K562 (cell line): ENCODE measurements at regions not wholly inside any gene's neighbourhood (a gene's known extent, or its start where the extent isn't known, plus 50 kb on each side); places are given as distances from the start of the nearest gene placed in this dataset.

Source experiments
- ATAC-seq: fragments of 200-7000 bp; cut with Tn5 transposase; 3 replicates; pipeline ENCODE4 v1.9.1; 2020; ENCODE audit warnings: moderate library complexity
- BruUV-seq: library from RNA; stranded (reverse); fragments of 400-500 nt; replicated peaks from 2 replicates; lab custom pipeline; 2021; lab: Mats Ljungman, UMichigan
- CTCF ChIA-PET: fragments of 300-600 bp; formaldehyde crosslinking; extraction: SDS; loops from one replicate; lab custom pipeline; 2021; ENCODE audit warnings: low intra/inter-chr PET ratio; lab: Yijun Ruan, JAX
- POLR2A ChIA-PET: fragments of 300-600, 350-650 bp; sonication (Branson Sonifier 250); formaldehyde crosslinking; extraction: SDS; loops from one replicate; lab custom pipeline; 2021; ENCODE audit warnings: antibody characterized with exemption, inconsistent platforms; lab: Yijun Ruan, JAX
- DNase-seq, 4 experiments: peaks; one replicate each; pipeline versions ENCODE4 v3.0.0 to v3.0.0-alpha.2; 2011 to 2018; ENCODE audit warnings: low spot score in 3 of 4, mixed read lengths in 3 of 4; ENCODE audit errors: extremely low read depth in 1 of 4
- FAIRE-seq: peaks from 2 replicates; lab custom pipeline; 2011; peaks lifted over from hg19 to GRCh38; lab: Jason Lieb, UNC
- H2AFZ ChIP-seq: 2 replicates; pipeline ENCODE4 v1.6.0; 2011; ENCODE audit warnings: low read depth, low read length, control low read depth, inconsistent platforms
- H3K27ac ChIP-seq: fragments of 200-600 bp; 3 replicates; pipeline ENCODE4 v1.8.0; 2011; ENCODE audit warnings: low read depth, mild to moderate bottlenecking, control low read depth, inconsistent platforms, low read length, moderate library complexity, mixed read lengths; ENCODE audit errors: extremely low read depth
- H3K27me3 ChIP-seq, 2 experiments: fragments of 300-600 bp in 1 of 2; 2 replicates in 1 of 2; 3 replicates in 1 of 2; pipeline versions ENCODE4 v1.6.0 to v1.8.0; 2011; ENCODE audit warnings: inconsistent platforms in 2 of 2, low read length in 2 of 2, mild to moderate bottlenecking in 1 of 2, mixed read lengths in 1 of 2, moderate library complexity in 1 of 2; ENCODE audit not compliant: control insufficient read depth in 2 of 2, insufficient read depth in 2 of 2
- H3K36me3 ChIP-seq: fragments of 300-600 bp; 3 replicates; pipeline ENCODE4 v1.8.0; 2011; ENCODE audit warnings: mild to moderate bottlenecking, low read length, inconsistent platforms; ENCODE audit not compliant: control insufficient read depth, insufficient read depth
- H3K4me1 ChIP-seq, 2 experiments: fragments of 200-600 bp in 1 of 2; replicated peaks in 1 of 2; 2 replicates in 1 of 2; 3 replicates in 1 of 2; pipeline versions ENCODE4 v1.5.1 to v1.8.0; 2011; ENCODE audit warnings: inconsistent platforms in 2 of 2, low read length in 2 of 2, mild to moderate bottlenecking in 1 of 2, mixed read lengths in 1 of 2, moderate library complexity in 1 of 2; ENCODE audit not compliant: control insufficient read depth in 2 of 2, insufficient read depth in 2 of 2
- H3K4me2 ChIP-seq: 2 replicates; pipeline ENCODE4 v1.6.1; 2011; ENCODE audit warnings: low read length, control low read depth, inconsistent platforms, mixed read lengths; ENCODE audit not compliant: insufficient read depth
- H3K4me3 ChIP-seq: fragments of 200-600 bp; sonication (generic), shearing (Covaris generic); 2 replicates; pipeline ENCODE4 v1.5.1; 2016; ENCODE audit warnings: control low read depth, inconsistent platforms
- H3K79me2 ChIP-seq: fragments of 200-600 bp; 3 replicates; pipeline ENCODE4 v1.8.0; 2011; ENCODE audit warnings: low read length, inconsistent platforms; ENCODE audit not compliant: control insufficient read depth, insufficient read depth
- H3K9ac ChIP-seq, 2 experiments: 2 replicates each; pipeline versions ENCODE4 v1.6.0 to v1.6.1; 2011; ENCODE audit warnings: low read depth in 2 of 2, low read length in 2 of 2, control low read depth in 1 of 2, inconsistent platforms in 1 of 2, mild to moderate bottlenecking in 1 of 2, mixed read lengths in 1 of 2; ENCODE audit not compliant: insufficient read depth in 1 of 2
- H3K9me1 ChIP-seq: one replicate; pipeline ENCODE4 v1.6.0; 2011; ENCODE audit warnings: inconsistent platforms, mild to moderate bottlenecking, low read length, moderate library complexity; ENCODE audit not compliant: control insufficient read depth, insufficient read depth
- H3K9me3 ChIP-seq: replicated peaks from 2 replicates; pipeline ENCODE4 v1.5.1; 2011; ENCODE audit warnings: low read depth, low read length, inconsistent platforms; ENCODE audit not compliant: control insufficient read depth, insufficient read depth
- H4K20me1 ChIP-seq: replicated peaks from 2 replicates; pipeline ENCODE4 v1.6.1; 2011; ENCODE audit warnings: low read length, inconsistent platforms, mixed read lengths; ENCODE audit not compliant: control insufficient read depth, insufficient read depth
- BACH1 ChIP-seq: fragments of 200-800 bp; sonication (Bioruptor generic); IDR thresholded peaks from 2 replicates; pipeline ENCODE4 v1.6.1; 2016; ENCODE audit warnings: missing genetic modification characterization, missing compliant biosample characterization
- CEBPG ChIP-seq, 3 experiments: fragments of 200-800 bp in 1 of 3; sonication (Bioruptor generic) in 1 of 3; sonication (generic) in 1 of 3; formaldehyde crosslinking in 1 of 3; IDR thresholded peaks in 2 of 3; conservative IDR thresholded peaks in 1 of 3; 2 replicates each; pipeline versions ENCODE4 v1.6.1 to v1.8.0; 2016 to 2022; ENCODE audit warnings: missing compliant biosample characterization in 2 of 3, missing genetic modification characterization in 2 of 3, mild to moderate bottlenecking in 1 of 3, missing genetic modification reagents in 1 of 3
- FIP1L1 ChIP-seq: fragments of 200-400 bp; formaldehyde crosslinking; IDR thresholded peaks from 2 replicates; pipeline ENCODE4 v1.6.1; 2018; ENCODE audit warnings: mild to moderate bottlenecking, low read depth, low read length; ENCODE audit not compliant: poor library complexity, severe bottlenecking
- HDAC3 ChIP-seq: fragments of 450-650 bp; IDR thresholded peaks from 2 replicates; pipeline ENCODE4 v1.6.1; 2018; ENCODE audit warnings: borderline replicate concordance, mild to moderate bottlenecking, moderate library complexity; ENCODE audit not compliant: partially characterized antibody
- NCOA2 ChIP-seq, 2 experiments: fragments of 450-650 bp; IDR thresholded peaks; 2 replicates each; pipeline ENCODE4 v1.6.1; 2018; ENCODE audit warnings: mild to moderate bottlenecking in 2 of 2, moderate library complexity in 1 of 2; ENCODE audit not compliant: partially characterized antibody in 2 of 2
- NONO ChIP-seq, 2 experiments: fragments of 200-400 bp in 1 of 2; fragments of 450-650 bp in 1 of 2; formaldehyde crosslinking in 1 of 2; IDR thresholded peaks; 2 replicates each; pipeline ENCODE4 v1.6.1; 2017; ENCODE audit warnings: low read depth in 2 of 2, mild to moderate bottlenecking in 2 of 2, moderate library complexity in 2 of 2, low read length in 1 of 2
- POU5F1 ChIP-seq: fragments of 150-350 bp; IDR thresholded peaks from 2 replicates; pipeline ENCODE4 v1.6.1; 2014; ENCODE audit warnings: borderline replicate concordance, low read length, low read depth, mild to moderate bottlenecking; ENCODE audit not compliant: partially characterized antibody
- SMAD3 ChIP-seq: fragments of 450-650 bp; formaldehyde crosslinking; conservative IDR thresholded peaks from 2 replicates; pipeline ENCODE4 v1.4.0; 2020; ENCODE audit warnings: mild to moderate bottlenecking
- SNIP1 ChIP-seq: fragments of 450-650 bp; IDR thresholded peaks from 2 replicates; pipeline ENCODE4 v1.7.1; 2017; ENCODE audit warnings: low read depth, mild to moderate bottlenecking
- TRIM24 ChIP-seq, 2 experiments: fragments of 450-650 bp; IDR thresholded peaks; 2 replicates each; pipeline ENCODE4 v1.6.1; 2016
- ZNF23 ChIP-seq: fragments of 250-450 bp; sonication (Bioruptor Pico); IDR thresholded peaks from 2 replicates; pipeline ENCODE4 v1.4.0; 2020; ENCODE audit warnings: mild to moderate bottlenecking
- ZNF668 ChIP-seq: fragments of 250-450 bp; sonication (Bioruptor Pico); IDR thresholded peaks from 2 replicates; pipeline ENCODE4 v1.8.0; 2022; ENCODE audit warnings: mild to moderate bottlenecking, inconsistent platforms
- WGBS: fragments of 100-300 bp; shearing (Covaris generic); methylation state at CpG from one replicate; pipeline ENCODE4 v1.1.6; 2016; ENCODE audit warnings: low coverage, mixed read lengths; ENCODE audit not compliant: insufficient coverage; ENCODE audit errors: missing lambda C conversion rate; 5-methylcytosine and 5-hydroxymethylcytosine counted together
- in situ Hi-C: fragments of 300-500 bp; cut with MboI; formaldehyde crosslinking; loops from 4 replicates; pipeline ENCODE4 v1.15.0; 2018; ENCODE audit warnings: inconsistent platforms, mixed read lengths
- intact Hi-C: fragments of 100-400 bp; cut with micrococcal nuclease; formaldehyde crosslinking; loops from 2 replicates; pipeline ENCODE4 v1.14.2; 2022
- TF ChIP-seq, protein P1 (sequence below), 3 experiments: fragments of 200-800 bp in 1 of 3; sonication (Bioruptor generic) in 1 of 3; sonication (generic) in 1 of 3; formaldehyde crosslinking in 1 of 3; IDR thresholded peaks; 2 replicates each; pipeline versions ENCODE4 v1.6.1 to v1.8.0; 2016 to 2022; ENCODE audit warnings: mild to moderate bottlenecking in 2 of 3, missing compliant biosample characterization in 2 of 3, missing genetic modification characterization in 2 of 3, missing genetic modification reagents in 1 of 3
- TF ChIP-seq, protein P2 (sequence below): sonication (generic); IDR thresholded peaks from 2 replicates; pipeline ENCODE4 v1.6.1; 2016
- TF ChIP-seq, protein P3 (sequence below): IDR thresholded peaks from 2 replicates; pipeline ENCODE4 v1.6.1; 2014; ENCODE audit warnings: antibody characterized with exemption
- TF ChIP-seq, protein P4 (sequence below), 2 experiments: fragments of 450-650 bp in 1 of 2; sonication (generic) in 1 of 2; formaldehyde crosslinking; conservative IDR thresholded peaks; 2 replicates each; pipeline versions ENCODE4 v1.4.0 to v1.8.1; 2020 to 2022; ENCODE audit warnings: mild to moderate bottlenecking in 1 of 2, missing genetic modification reagents in 1 of 2

DNA sequence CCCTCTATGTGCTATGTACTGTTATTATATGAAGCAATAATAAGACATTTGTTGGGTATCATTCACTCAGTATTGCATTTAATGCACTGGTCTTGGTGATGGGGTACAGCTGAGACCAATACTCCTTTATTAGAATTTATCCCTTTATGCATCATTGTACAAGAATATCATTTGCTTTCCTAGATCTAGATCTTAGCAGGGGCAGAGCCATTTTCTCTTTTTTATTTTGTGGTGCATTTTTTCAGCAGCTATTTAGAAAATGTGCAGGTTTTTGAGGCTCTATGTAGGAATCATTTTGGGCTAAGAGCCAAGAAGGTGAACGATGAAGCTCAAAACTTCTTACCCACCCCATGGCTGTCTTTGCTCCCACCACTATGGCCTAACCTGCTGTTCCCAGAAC lies 114.2 kb downstream of the OR2B2 start:
- ATAC-seq (no peak), DNase-seq (no peak), FAIRE-seq (no peak)
- peak overlapping the region in 1 of 2 experiments; percentile 57; a peak in 1 of 4 replicates for H3K9ac ChIP-seq
- WGBS = 16% methylated on average over 1 of the region's 1 CpG
- H3K27me3 ChIP-seq = no peaks in the 10 kb centered on the region
- ChIA-PET CTCF (no interaction called here), POLR2A (interaction anchor here (1.0 to 6.2 kb wide), 5 partner anchors 11 to 650 kb away, joined by 3 to 123 read pairs (median 7); a partner anchor contains a TSS)
- H3K27ac ChIP-seq = no peak overlapping the region
- H2AFZ ChIP-seq = no peak overlapping the region
- intact Hi-C loops (no loop called here), in situ Hi-C loops (no loop called here)
- BruUV-seq = no TSS peak
- H3K4me2 ChIP-seq = no peak overlapping the region
- H3K36me3 ChIP-seq = no peaks in the 10 kb centered on the region
- no peaks in the 10 kb centered on the region for H3K9me3 ChIP-seq
- H3K4me3 ChIP-seq = no peak overlapping the region
- H3K9me1 ChIP-seq = no peaks in the 10 kb centered on the region
- peaks cover 13 to 60% of the 10 kb centered on the region in 2 experiments for H3K4me1 ChIP-seq
- H4K20me1 ChIP-seq = no peaks in the 10 kb centered on the region
- H3K79me2 ChIP-seq = no peaks in the 10 kb centered on the region
- no peak for TF ChIP-seq ZNF23
- no peak for TF ChIP-seq NCOA2 (IDR thresholded peaks at IDR 0.05; ENCODE audit: partially characterized antibody in 2 of 2)
- TF ChIP-seq, protein P1, sequence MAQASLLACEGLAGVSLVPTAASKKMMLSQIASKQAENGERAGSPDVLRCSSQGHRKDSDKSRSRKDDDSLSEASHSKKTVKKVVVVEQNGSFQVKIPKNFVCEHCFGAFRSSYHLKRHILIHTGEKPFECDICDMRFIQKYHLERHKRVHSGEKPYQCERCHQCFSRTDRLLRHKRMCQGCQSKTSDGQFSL (CRISPR knock-in tag; IDR thresholded peaks at IDR 0.05) = no peak
- TF ChIP-seq, protein P1 (tag; IDR thresholded peaks at IDR 0.05) = 0 out of 4 replicates have a peak, but pooled peaks of 1 of the 2 experiments have one; percentile 23
- TF ChIP-seq HDAC3 = no peak
- no peak for TF ChIP-seq ZNF668 (CRISPR knock-in tag)
- no peak for TF ChIP-seq SMAD3 (CRISPR knock-in tag)
- TF ChIP-seq, protein P2, sequence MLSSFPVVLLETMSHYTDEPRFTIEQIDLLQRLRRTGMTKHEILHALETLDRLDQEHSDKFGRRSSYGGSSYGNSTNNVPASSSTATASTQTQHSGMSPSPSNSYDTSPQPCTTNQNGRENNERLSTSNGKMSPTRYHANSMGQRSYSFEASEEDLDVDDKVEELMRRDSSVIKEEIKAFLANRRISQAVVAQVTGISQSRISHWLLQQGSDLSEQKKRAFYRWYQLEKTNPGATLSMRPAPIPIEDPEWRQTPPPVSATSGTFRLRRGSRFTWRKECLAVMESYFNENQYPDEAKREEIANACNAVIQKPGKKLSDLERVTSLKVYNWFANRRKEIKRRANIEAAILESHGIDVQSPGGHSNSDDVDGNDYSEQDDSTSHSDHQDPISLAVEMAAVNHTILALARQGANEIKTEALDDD = no peak
- TF ChIP-seq, protein P3, sequence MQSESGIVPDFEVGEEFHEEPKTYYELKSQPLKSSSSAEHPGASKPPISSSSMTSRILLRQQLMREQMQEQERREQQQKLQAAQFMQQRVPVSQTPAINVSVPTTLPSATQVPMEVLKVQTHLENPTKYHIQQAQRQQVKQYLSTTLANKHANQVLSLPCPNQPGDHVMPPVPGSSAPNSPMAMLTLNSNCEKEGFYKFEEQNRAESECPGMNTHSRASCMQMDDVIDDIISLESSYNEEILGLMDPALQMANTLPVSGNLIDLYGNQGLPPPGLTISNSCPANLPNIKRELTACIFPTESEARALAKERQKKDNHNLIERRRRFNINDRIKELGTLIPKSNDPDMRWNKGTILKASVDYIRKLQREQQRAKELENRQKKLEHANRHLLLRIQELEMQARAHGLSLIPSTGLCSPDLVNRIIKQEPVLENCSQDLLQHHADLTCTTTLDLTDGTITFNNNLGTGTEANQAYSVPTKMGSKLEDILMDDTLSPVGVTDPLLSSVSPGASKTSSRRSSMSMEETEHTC = no peak
- no peak for TF ChIP-seq NONO (IDR thresholded peaks at IDR 0.05; ENCODE audit: low read depth in 2 of 2, low read length in 1 of 2)
- no peak for TF ChIP-seq TRIM24 (IDR thresholded peaks at IDR 0.05)
- TF ChIP-seq CEBPG (CRISPR knock-in tag; IDR thresholded peaks at IDR 0.05) = no peak
- TF ChIP-seq CEBPG (tag; conservative IDR thresholded peaks at IDR 0.05 in 1 of 2, IDR thresholded peaks at IDR 0.05 in 1 of 2) = 0 out of 4 replicates have a peak, but pooled peaks have one; percentile 28 to 30
- TF ChIP-seq, protein P4, sequence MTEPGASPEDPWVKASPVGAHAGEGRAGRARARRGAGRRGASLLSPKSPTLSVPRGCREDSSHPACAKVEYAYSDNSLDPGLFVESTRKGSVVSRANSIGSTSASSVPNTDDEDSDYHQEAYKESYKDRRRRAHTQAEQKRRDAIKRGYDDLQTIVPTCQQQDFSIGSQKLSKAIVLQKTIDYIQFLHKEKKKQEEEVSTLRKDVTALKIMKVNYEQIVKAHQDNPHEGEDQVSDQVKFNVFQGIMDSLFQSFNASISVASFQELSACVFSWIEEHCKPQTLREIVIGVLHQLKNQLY (CRISPR knock-in tag; conservative IDR thresholded peaks at IDR 0.05) = no peak
- TF ChIP-seq SNIP1 = no peak
- no peak for TF ChIP-seq BACH1 (tag)
- TF ChIP-seq POU5F1 = no peak
- TF ChIP-seq FIP1L1 = no peak
